ENCODE measurements at regions not wholly inside any gene's neighbourhood (a gene's known extent, or its start where the extent isn't known, plus 50 kb on each side); places are given as distances from the start of the nearest gene placed in this dataset.

DNA sequence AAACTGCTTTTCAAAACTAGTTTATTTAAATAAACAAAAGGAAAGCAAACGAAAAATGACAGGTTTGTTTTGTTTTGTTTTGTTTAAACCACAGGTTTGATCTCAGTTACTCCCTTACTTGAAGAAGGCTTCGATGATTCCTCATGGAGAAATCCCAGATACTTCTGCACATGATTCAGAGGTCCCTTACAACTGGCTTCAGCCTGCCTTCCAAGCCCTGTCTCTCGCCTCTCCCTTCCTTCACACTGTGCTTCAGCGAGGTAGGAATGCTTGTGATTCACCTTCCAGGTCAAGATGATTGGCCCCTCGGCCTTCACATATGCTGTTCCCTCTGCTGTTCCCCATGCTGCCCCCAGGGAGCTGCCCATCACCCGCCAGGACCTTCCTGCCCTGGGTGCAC lies 104.1 kb upstream of the ITGA6 start:
- Histone ChIP-seq H2BK120ac (replicated peaks; ENCODE audit: low read depth, low read length) (no peak overlapping the region), H2BK20ac (ENCODE audit: low read length) (no peak overlapping the region), H3K23me2 (ENCODE audit: low read depth, low read length) (no peaks in the 10 kb centered on the region), H3K4me3 (ENCODE audit: extremely low read depth in 1 of 4, insufficient read depth in 2 of 4, low read depth in 3 of 4, low read length in 4 of 4) (no peak overlapping the region), H3K23ac (ENCODE audit: insufficient read length) (no peak overlapping the region), H4K5ac (ENCODE audit: insufficient read length, low read depth, low read length) (no peak overlapping the region), H3K9me3 (ENCODE audit: insufficient read depth in 2 of 2, low read depth in 1 of 2, low read length in 1 of 2) (no peaks in the 10 kb centered on the region), H3K27ac (ENCODE audit: low read depth, low read length) (no peak overlapping the region), H3K14ac (ENCODE audit: insufficient read length) (no peak overlapping the region), H2AK5ac (ENCODE audit: low read depth, low read length) (no peak overlapping the region), H3K18ac (ENCODE audit: extremely low read depth, low read length) (no peak overlapping the region), H2BK12ac (ENCODE audit: low read depth, low read length) (no peak overlapping the region), H4K20me1 (replicated peaks in 1 of 2; ENCODE audit: control insufficient read depth in 1 of 2, insufficient read depth in 2 of 2, low read length in 2 of 2) (no peaks in the 10 kb centered on the region), H3K4me2 (ENCODE audit: insufficient read depth in 1 of 2, low read depth in 2 of 2, low read length in 2 of 2) (no peak overlapping the region), H2BK5ac (ENCODE audit: low read depth, low read length) (no peak overlapping the region), H3K4me1 (replicated peaks in 1 of 4; ENCODE audit: control insufficient read depth in 3 of 4, insufficient read depth in 4 of 4, low read length in 3 of 4) (no peaks in the 10 kb centered on the region), H2AFZ (ENCODE audit: low read length) (no peak overlapping the region), H3K9ac (replicated peaks in 1 of 4; ENCODE audit: extremely low read depth in 1 of 4, low read depth in 3 of 4, low read length in 3 of 4) (no peak overlapping the region), H3K79me2 (ENCODE audit: control insufficient read depth in 1 of 2, insufficient read depth in 2 of 2, low read length in 2 of 2) (no peaks in the 10 kb centered on the region), H3K27me3 (replicated peaks in 1 of 4; ENCODE audit: control insufficient read depth in 3 of 4, extremely low read depth in 1 of 4, insufficient read depth in 3 of 4, low read length in 3 of 4) (no peaks in the 10 kb centered on the region), H3K56ac (replicated peaks; ENCODE audit: insufficient read length, low read depth, low read length) (no peak overlapping the region), H4K91ac (replicated peaks; ENCODE audit: insufficient read length, low read length) (no peak overlapping the region), H3K79me1 (ENCODE audit: low read depth, low read length) (no peaks in the 10 kb centered on the region; the same call in 1 of the 2 replicates), H4K8ac (ENCODE audit: extremely low read depth, insufficient read depth, low read length) (no peak overlapping the region), H3K36me3 (ENCODE audit: control insufficient read depth in 2 of 4, insufficient read depth in 4 of 4, low read length in 3 of 4) (no peaks in the 10 kb centered on the region), H3K4ac (replicated peaks; ENCODE audit: insufficient read length, low read depth, low read length) (no peak overlapping the region), H2BK15ac (ENCODE audit: low read length) (0 out of 2 replicates have a peak overlapping the region, but pooled peaks have one; percentile 37)
- no peak for DNase-seq (ENCODE audit: low read depth in 1 of 2, low spot score in 2 of 2)
- WGBS, 2 experiments (ENCODE audit: extremely low coverage in 1 of 2, insufficient coverage in 1 of 2, insufficient read length in 1 of 2, insufficient replicate concordance in 2 of 2, low coverage in 1 of 2, low lambda C conversion rate in 2 of 2, missing lambda C conversion rate in 1 of 2) = 89% methylated on average over 6 of the region's 6 CpGs; no CpG with 5 or more reads in 1 of the 2 experiments
- ChIA-PET POLR2A (ENCODE audit: partially characterized antibody) (no interaction called here), CTCF (ENCODE audit: partially characterized antibody) (interaction anchor here (0.9 to 1.4 kb wide), 2 partner anchors 9 to 139 kb away, joined by 3 to 6 read pairs; no protein-coding TSS in a partner anchor)
- FAIRE-seq = no peak
- TF ChIP-seq GTF2F1 (IDR thresholded peaks at IDR 0.05; ENCODE audit: borderline replicate concordance, low read depth, low read length) (no peak), SIRT6 (IDR thresholded peaks at IDR 0.05; ENCODE audit: low read length) (no peak)
